Testis (tissue), 2 donors: ENCODE measurements at regions not wholly inside any gene's neighbourhood (a gene's known extent, or its start where the extent isn't known, plus 50 kb on each side); places are given as distances from the start of the nearest gene placed in this dataset.

ENCODE experiments used
- POLR2A ChIP-seq: fragments of 450-650 bp; IDR thresholded peaks from one replicate; pipeline ENCODE4 v1.6.1; 2017; ENCODE audit warnings: antibody characterized with exemption, mild to moderate bottlenecking, moderate library complexity
- TF ChIP-seq, protein P1 (sequence below), 3 experiments: fragments of 450-650 bp in 2 of 3; fragments of 200-600 bp in 1 of 3; sonication (generic) in 1 of 3; IDR thresholded peaks; one replicate each; pipeline ENCODE4 v1.5.1; 2016 to 2019; ENCODE audit warnings: antibody characterized with exemption in 3 of 3, mild to moderate bottlenecking in 2 of 3, moderate library complexity in 1 of 3

DNA sequence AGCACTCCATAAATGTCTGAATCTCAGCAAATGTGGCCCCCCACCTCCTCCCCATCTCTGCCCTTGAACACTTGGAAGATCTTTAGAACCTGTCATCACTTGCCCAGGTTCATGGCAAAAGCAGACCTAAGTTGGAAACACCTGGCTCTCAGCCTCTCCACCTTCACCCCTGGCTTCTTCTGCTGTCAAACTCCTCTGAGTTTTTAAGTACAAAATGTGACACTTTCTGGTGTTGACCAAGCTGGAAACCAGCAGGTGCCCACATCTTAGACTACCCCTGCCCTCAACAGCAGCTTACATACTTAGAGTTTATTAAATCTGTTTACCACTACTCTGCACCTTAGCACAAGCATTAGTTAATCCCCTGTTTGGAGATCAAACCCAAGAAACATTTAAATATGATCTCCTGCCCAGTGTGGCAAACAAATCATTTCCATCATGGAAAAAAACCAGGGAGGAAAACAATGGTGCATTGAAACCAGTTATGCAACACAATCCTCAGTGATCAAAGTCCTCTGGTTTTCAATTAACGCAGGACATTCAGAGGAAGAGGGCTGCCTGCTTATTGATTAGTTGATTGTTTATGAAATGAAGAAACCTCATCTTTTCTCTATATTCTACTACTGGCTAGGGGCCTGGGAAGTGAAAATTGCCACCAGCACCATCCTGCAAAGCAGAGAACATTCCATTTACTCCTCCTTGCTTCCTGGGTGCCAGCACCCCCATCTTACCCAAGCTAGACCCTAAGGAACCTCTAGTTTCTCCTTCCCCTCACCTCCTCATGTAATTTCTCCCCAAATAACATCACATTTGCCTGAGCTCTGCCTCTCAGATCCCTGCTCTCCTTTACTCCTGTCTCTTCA is 139.4 kb upstream of the RAB4A start:
- no peak for TF ChIP-seq POLR2A
- TF ChIP-seq, protein P1, sequence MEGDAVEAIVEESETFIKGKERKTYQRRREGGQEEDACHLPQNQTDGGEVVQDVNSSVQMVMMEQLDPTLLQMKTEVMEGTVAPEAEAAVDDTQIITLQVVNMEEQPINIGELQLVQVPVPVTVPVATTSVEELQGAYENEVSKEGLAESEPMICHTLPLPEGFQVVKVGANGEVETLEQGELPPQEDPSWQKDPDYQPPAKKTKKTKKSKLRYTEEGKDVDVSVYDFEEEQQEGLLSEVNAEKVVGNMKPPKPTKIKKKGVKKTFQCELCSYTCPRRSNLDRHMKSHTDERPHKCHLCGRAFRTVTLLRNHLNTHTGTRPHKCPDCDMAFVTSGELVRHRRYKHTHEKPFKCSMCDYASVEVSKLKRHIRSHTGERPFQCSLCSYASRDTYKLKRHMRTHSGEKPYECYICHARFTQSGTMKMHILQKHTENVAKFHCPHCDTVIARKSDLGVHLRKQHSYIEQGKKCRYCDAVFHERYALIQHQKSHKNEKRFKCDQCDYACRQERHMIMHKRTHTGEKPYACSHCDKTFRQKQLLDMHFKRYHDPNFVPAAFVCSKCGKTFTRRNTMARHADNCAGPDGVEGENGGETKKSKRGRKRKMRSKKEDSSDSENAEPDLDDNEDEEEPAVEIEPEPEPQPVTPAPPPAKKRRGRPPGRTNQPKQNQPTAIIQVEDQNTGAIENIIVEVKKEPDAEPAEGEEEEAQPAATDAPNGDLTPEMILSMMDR (IDR thresholded peaks at IDR 0.05), result no peak
